Femur (tissue), 1 donor: ENCODE measurements at regions not wholly inside any gene's neighbourhood (a gene's known extent, or its start where the extent isn't known, plus 50 kb on each side); places are given as distances from the start of the nearest gene placed in this dataset.

Experiments
- DNase-seq: peaks from one replicate; pipeline ENCODE4 v3.0.0-alpha.2; 2017

- DNase-seq: no peak
Observed at GRCh38 chr20:55782912-55783253, 222.4 kb downstream of the CBLN4 start.

GRCh38 chr20:55782224-55782911 is 223.0 kb downstream of the CBLN4 start:
- no peak for DNase-seq

- no peak for DNase-seq
Observed at GRCh38 chr20:55778796-55779195, 226.5 kb downstream of the CBLN4 start.

- no peak for DNase-seq
Observed at GRCh38 chr20:55777641-55778040, 227.7 kb downstream of the CBLN4 start.

- DNase-seq: no peak
Observed at GRCh38 chr20:55776176-55776575, 229.1 kb downstream of the CBLN4 start.

- no peak for DNase-seq
Observed at GRCh38 chr20:55774628-55775027, 230.7 kb downstream of the CBLN4 start.

GRCh38 chr20:55761797-55762196 is 243.5 kb downstream of the CBLN4 start:
- no peak for DNase-seq

- no peak for DNase-seq
Observed at GRCh38 chr20:55761100-55761499, 244.2 kb downstream of the CBLN4 start.

- DNase-seq: peak; percentile 41
Observed at GRCh38 chr20:55760586-55760985, 244.7 kb downstream of the CBLN4 start.

- no peak for DNase-seq
Observed at GRCh38 chr20:55755861-55756260, 249.5 kb downstream of the CBLN4 start.

- no peak for DNase-seq
Observed at GRCh38 chr20:55755411-55755810, 249.9 kb downstream of the CBLN4 start.

GRCh38 chr20:55746723-55747122 is 258.6 kb downstream of the CBLN4 start:
- DNase-seq: no peak

GRCh38 chr20:55745840-55746239 is 259.5 kb downstream of the CBLN4 start:
- no peak for DNase-seq

- DNase-seq: no peak
Observed at GRCh38 chr20:55744896-55745295, 260.4 kb downstream of the CBLN4 start.

GRCh38 chr20:55741801-55742200 is 263.5 kb downstream of the CBLN4 start:
- no peak for DNase-seq

GRCh38 chr20:55740076-55740475 is 265.2 kb downstream of the CBLN4 start:
- DNase-seq: no peak

- DNase-seq: no peak
Observed at GRCh38 chr20:55730321-55730720, 275.0 kb downstream of the CBLN4 start.

- DNase-seq: no peak
Observed at GRCh38 chr20:55714736-55715135, 290.6 kb downstream of the CBLN4 start.

- DNase-seq: no peak
Observed at GRCh38 chr20:55714082-55714481, 291.2 kb downstream of the CBLN4 start.

- no peak for DNase-seq
Observed at GRCh38 chr20:55704458-55704857, 300.9 kb downstream of the CBLN4 start.

GRCh38 chr20:55701467-55701866 is 303.9 kb downstream of the CBLN4 start:
- DNase-seq: no peak

- no peak for DNase-seq
Observed at GRCh38 chr20:55696520-55696919, 308.8 kb downstream of the CBLN4 start.

- no peak for DNase-seq
Observed at GRCh38 chr20:55693641-55694040, 311.7 kb downstream of the CBLN4 start.

- peak; percentile 16 for DNase-seq
Observed at GRCh38 chr20:55685841-55686240, 319.5 kb downstream of the CBLN4 start.

- DNase-seq: no peak
Observed at GRCh38 chr20:55685425-55685824, 319.9 kb downstream of the CBLN4 start.
